Activated CD4-positive, alpha-beta memory T cell treated with anti-CD3 and anti-CD28 coated beads for 36 hours (primary cell): ENCODE measurements at regions not wholly inside any gene's neighbourhood (a gene's known extent, or its start where the extent isn't known, plus 50 kb on each side); places are given as distances from the start of the nearest gene placed in this dataset.
"Not testable (repeated sequence)": the region's sequence is repeated elsewhere in the genome, so short reads cannot be mapped to it uniquely, and the experiment has no call there.

Experiments used
- CTCF ChIA-PET: fragments of 350-600 bp; sonication (Branson Sonifier 250); formaldehyde crosslinking; loops from one replicate; lab custom pipeline; 2021; ENCODE audit warnings: antibody characterized with exemption, inconsistent platforms; lab: Charles Lee
- POLR2A ChIA-PET: fragments of 350-600 bp; sonication (Branson Sonifier 250); formaldehyde crosslinking; loops from one replicate; lab custom pipeline; 2021; ENCODE audit warnings: antibody characterized with exemption; lab: Charles Lee
- DNase-seq: peaks from one replicate; pipeline ENCODE4 v3.0.0-alpha.2; 2020
- H3K27ac Mint-ChIP-seq: one replicate; pipeline ENCODE4 v1.8.0; 2021; ENCODE audit warnings: mixed read lengths
- H3K27me3 Mint-ChIP-seq: one replicate; pipeline ENCODE4 v1.8.0; 2021; ENCODE audit warnings: mixed read lengths
- H3K36me3 Mint-ChIP-seq: one replicate; pipeline ENCODE4 v1.8.0; 2021; ENCODE audit warnings: mixed read lengths
- H3K4me1 Mint-ChIP-seq: one replicate; pipeline ENCODE4 v1.8.0; 2021; ENCODE audit warnings: low read depth, mixed read lengths
- H3K4me3 Mint-ChIP-seq: one replicate; pipeline ENCODE4 v1.8.0; 2021; ENCODE audit warnings: mild to moderate bottlenecking, mixed read lengths
- H3K9me3 Mint-ChIP-seq: one replicate; pipeline ENCODE4 v1.8.0; 2021; ENCODE audit warnings: mixed read lengths
- intact Hi-C: fragments of 100-400 bp; cut with micrococcal nuclease; formaldehyde crosslinking; loops from one replicate; pipeline ENCODE4 v1.15.1; 2023

DNA sequence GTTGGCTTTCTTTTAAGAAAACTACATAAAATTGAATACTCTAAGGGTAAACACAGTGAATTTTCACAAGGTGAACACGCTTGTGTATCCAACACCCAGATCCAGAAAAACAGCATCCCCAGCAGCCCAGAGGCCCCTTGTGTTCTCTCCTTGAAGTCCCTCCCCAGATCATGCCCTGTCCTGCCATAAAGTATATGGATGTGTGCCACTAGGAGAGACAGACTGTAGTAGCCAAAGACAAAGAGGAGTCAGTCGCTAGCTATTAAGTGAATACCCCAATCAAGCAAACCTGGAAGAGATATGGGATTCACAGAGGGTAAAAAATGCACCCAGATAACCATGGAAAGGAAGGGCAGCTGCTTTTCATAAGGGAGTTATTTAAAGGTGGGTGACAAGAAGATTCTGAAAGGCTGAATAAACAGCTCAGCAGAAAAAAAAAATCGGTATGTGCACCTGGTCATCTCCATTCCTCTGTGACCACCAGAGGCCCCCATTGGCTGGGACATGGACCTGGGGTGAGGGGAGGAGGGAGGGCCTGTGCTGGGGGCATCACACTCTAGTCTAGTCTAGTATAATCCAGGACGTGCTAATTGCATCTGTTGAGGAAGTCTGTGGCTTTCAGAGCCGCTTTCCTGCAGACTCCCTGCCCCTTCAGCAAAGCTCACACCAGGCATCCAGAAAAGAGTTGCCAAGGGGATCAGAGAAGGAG lies 167.3 kb upstream of the NDN start:
- ChIA-PET POLR2A (no interaction called here), CTCF (no interaction called here)
- H3K4me3 Mint-ChIP-seq, result no peak overlapping the region
- H3K27me3 Mint-ChIP-seq, result peaks cover 2% of the 10 kb centered on the region
- no peak overlapping the region for H3K27ac Mint-ChIP-seq
- no peaks in the 10 kb centered on the region for H3K4me1 Mint-ChIP-seq
- no peaks in the 10 kb centered on the region for H3K36me3 Mint-ChIP-seq
- no peak for DNase-seq
- H3K9me3 Mint-ChIP-seq, result peaks cover 6% of the 10 kb centered on the region
- intact Hi-C loops, result no loop called here

DNA sequence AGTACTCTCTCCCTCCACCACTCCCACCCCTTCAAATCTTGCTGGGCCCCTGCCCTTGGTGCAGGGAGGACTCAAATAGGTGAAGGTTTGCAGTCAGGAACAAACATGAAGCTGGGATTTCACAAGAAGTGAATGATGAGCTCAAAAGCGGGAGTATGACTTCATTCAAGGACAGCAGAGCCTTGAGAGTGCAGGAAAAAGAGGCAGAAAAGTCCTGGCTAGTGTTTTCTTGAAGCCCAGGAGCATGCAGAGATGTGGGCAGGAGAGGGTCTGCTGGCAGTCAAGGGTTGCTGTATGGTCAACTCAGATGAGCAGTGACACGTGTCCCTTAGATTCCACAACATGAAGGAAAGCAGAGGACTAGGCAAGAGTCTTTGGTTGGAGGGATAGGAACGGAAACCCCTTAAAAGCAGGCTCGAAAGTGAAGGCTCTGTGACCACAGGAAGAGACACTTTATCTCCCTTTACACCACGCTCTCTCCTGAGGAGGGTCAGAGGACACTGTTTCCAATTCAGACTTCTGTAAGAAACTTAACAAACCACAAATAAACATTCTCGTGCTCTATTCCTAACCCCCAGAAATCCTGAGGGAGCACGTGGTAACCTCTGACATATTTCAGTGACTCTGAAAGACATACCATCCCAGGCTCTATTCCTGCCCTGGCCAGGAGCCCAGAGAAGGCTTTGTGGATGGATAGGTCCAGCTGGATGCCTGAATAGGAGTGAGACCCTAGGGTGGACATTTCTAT lies 168.0 kb upstream of the NDN start:
- H3K27ac Mint-ChIP-seq, result no peak overlapping the region
- CTCF ChIA-PET, result no interaction called here

DNA sequence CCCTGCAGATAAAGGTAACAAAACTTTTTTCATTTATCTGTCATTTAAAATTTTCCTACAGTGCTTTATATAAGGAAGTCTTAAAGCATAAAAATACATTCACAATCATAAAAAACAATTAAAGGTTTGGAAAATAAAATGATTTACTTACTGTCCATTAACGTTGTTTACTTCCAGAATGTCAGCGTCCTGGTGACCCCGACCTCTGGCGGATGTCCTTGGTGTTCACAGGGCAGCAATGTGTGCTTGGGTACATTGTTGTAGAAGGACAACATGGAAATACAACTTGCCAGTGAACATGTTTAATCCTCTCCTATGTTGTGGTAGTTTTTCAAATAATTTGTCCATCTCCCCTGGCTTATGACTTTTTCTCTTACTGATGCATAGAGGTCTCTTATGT lies 168.8 kb upstream of the NDN start:
- Mint-ChIP-seq H3K4me3 (no peak overlapping the region), H3K9me3 (peaks cover 6% of the 10 kb centered on the region), H3K4me1 (no peaks in the 10 kb centered on the region)

More for the DNA sequence above, 168.0 kb upstream of the NDN start:
- DNase-seq, result no peak
- peaks cover 6% of the 10 kb centered on the region for H3K9me3 Mint-ChIP-seq
- H3K4me1 Mint-ChIP-seq, result no peaks in the 10 kb centered on the region
- no peak overlapping the region for H3K4me3 Mint-ChIP-seq
- peaks cover 2% of the 10 kb centered on the region for H3K27me3 Mint-ChIP-seq
- POLR2A ChIA-PET, result no interaction called here
- intact Hi-C loops, result no loop called here
- H3K36me3 Mint-ChIP-seq, result no peaks in the 10 kb centered on the region

DNA sequence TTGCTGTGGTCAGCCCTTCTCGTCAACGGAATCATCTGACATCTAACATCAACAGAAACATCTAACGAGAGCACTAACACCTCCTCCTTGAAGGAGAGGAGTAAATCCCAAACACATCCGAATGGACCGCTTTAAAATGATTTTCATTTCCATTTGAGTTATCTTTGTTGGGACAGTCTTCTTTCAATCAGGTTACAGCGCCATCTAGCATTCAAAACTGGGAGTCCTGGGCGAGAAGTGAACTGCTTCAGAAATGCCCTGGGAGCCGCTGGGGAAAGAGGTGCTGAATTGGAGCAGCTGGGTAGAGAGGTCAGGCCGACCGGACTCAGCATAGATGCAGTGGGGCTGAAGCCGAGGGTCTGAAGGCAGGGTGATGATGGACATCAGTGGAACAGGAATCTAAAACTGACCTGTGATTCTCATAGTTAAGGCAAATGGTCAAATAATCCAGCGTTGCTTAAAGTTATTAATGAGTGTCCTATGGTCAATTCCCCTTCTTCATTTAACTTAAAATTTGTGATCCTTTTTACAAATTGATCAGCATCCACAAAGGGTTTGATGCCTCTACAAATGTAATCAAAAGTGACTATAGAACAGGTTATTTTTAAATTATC lies 170.0 kb upstream of the NDN start:
- H3K4me3 Mint-ChIP-seq, result no peak overlapping the region
- peak; percentile 12 for DNase-seq
- no peak overlapping the region for H3K27ac Mint-ChIP-seq
- H3K9me3 Mint-ChIP-seq, result peaks cover 6% of the 10 kb centered on the region
- H3K36me3 Mint-ChIP-seq, result no peaks in the 10 kb centered on the region
- ChIA-PET POLR2A (no interaction called here), CTCF (no interaction called here)
- H3K4me1 Mint-ChIP-seq, result no peaks in the 10 kb centered on the region
- intact Hi-C loops, result no loop called here
- H3K27me3 Mint-ChIP-seq, result peaks cover 2% of the 10 kb centered on the region

More for the DNA sequence above, 168.8 kb upstream of the NDN start:
- H3K36me3 Mint-ChIP-seq, result no peaks in the 10 kb centered on the region
- intact Hi-C loops, result no loop called here
- DNase-seq, result no peak
- H3K27ac Mint-ChIP-seq, result no peak overlapping the region
- POLR2A ChIA-PET, result no interaction called here
- peaks cover 2% of the 10 kb centered on the region for H3K27me3 Mint-ChIP-seq
- CTCF ChIA-PET, result no interaction called here

DNA sequence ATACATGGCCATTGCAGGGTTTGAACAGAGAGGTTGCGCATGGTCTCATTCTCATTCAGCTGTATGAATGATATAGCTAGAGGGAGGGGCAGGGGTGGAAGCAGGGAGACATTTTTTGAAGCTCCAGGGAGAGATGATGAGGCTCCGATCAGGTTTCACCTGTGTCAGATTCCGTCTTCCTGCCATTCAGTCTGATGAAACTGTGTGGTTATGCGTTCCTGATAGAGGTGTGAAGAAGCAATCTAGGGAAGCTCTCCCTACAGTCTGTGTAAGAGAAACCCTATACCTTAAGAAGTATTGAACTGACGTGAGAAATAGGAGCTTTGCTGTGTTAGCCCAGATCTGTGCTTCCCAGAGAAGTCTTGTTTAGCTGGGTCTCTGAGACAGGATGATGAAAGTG lies 171.9 kb upstream of the NDN start:
- Mint-ChIP-seq H3K4me1 (no peaks in the 10 kb centered on the region), H3K4me3 (no peak overlapping the region), H3K36me3 (no peaks in the 10 kb centered on the region), H3K27ac (no peak overlapping the region), H3K27me3 (peaks cover 2% of the 10 kb centered on the region), H3K9me3 (peaks cover 6% of the 10 kb centered on the region)
- ChIA-PET POLR2A (no interaction called here), CTCF (no interaction called here)
- intact Hi-C loops, result no loop called here
- DNase-seq, result no peak

DNA sequence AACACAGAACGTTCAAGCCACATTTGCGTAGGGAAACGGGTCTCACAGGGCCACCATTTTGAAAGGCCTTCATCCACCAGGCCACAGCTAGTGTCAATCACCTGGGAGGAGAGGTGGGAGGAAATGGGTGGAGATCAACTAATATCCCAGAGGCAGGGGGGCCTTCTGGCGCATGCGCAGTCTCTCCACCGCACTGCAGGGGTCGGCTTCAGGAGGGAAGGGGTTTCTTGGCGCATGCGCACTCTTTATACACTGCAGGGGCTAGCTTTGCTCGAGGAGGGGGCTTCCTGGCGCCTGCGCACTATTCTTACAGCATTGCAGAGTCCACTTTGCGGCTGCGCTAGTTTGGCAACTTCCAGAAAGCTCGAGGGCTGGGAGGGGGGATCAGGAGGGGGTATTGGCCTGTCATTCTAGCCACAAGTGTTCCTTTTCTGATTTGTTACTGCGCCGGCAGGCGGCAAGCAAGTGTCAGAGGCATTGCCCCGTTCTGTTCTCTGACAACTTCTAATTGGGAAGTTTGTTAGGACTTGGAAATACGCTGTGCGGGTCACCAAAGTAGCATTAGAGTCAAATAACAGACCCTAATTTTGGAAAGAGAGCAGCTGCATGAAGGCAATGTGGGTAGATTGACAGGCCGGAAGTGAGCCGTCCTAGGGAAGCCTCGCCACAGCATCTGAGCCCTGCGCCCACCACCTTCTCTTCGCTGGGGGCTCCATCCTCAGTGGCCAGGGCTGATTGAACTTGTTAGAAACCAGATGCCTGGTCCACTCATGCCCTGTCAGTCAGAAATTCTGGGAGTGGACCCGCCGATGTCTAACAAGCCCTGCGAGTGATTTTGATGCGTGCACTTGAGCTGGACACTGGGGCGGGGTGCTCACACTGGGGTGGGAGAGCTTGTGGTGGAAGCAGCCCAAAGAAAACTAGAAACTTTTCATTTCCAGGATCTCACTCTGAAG lies 173.5 kb upstream of the NDN start:
- CTCF ChIA-PET, result no interaction called here
- no peak overlapping the region for H3K4me3 Mint-ChIP-seq
- no peak overlapping the region for H3K27ac Mint-ChIP-seq
- POLR2A ChIA-PET, result no interaction called here
- H3K4me1 Mint-ChIP-seq, result no peaks in the 10 kb centered on the region
- intact Hi-C loops, result no loop called here
- peaks cover 2% of the 10 kb centered on the region for H3K27me3 Mint-ChIP-seq
- no peaks in the 10 kb centered on the region for H3K36me3 Mint-ChIP-seq
- peaks cover 6% of the 10 kb centered on the region for H3K9me3 Mint-ChIP-seq
- no peak for DNase-seq

DNA sequence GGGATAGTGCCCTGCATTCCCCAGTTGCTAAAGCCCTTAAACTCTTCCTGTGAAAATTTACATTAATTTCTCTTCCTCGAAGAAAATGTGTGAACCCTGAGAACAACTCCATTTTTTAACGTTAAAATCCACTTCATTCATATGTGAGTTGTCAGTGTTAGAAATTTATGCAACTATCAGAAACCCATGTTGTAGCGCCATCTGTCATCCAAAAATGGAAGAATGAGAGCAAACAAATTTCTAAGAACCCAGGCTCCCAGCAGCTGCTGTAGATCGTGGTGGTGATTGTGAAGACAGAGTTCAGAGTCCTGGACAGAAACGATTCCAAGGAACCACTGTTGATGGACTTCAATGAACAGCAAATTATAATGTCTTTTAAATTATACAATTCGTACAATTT lies 179.7 kb upstream of the NDN start:
- ChIA-PET POLR2A (no interaction called here), CTCF (no interaction called here)
- DNase-seq, result no peak
- Mint-ChIP-seq H3K9me3 (peaks cover 2% of the 10 kb centered on the region), H3K27me3 (peaks cover 2% of the 10 kb centered on the region), H3K36me3 (no peaks in the 10 kb centered on the region), H3K4me3 (no peak overlapping the region), H3K4me1 (no peaks in the 10 kb centered on the region), H3K27ac (no peak overlapping the region)
- intact Hi-C loops, result no loop called here

DNA sequence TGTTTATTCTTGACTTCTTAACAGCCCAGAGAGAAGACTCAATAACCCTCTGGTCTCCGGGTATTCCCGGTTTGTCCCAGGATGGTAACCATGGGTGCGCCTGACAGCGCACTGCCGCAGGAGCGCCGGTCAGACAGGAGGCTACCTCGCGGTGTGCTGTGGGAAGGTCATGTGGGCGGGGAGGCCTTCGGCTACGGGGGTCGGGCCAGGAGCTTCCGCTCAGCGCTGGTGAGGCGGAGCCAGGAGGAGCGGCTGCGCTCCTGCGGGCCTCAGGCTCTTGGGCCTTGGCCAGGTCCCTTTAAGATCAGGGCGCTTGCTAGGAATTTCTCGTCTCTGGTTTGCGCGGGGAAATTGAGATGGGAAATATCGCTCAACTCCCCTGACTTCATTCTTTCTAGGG lies 182.3 kb upstream of the NDN start:
- CTCF ChIA-PET, result no interaction called here
- peaks cover 2% of the 10 kb centered on the region for H3K9me3 Mint-ChIP-seq
- DNase-seq, result no peak
- H3K4me3 Mint-ChIP-seq, result no peak overlapping the region
- POLR2A ChIA-PET, result no interaction called here
- H3K4me1 Mint-ChIP-seq, result no peaks in the 10 kb centered on the region
- no peaks in the 10 kb centered on the region for H3K36me3 Mint-ChIP-seq
- H3K27ac Mint-ChIP-seq, result no peak overlapping the region
- peaks cover 2% of the 10 kb centered on the region for H3K27me3 Mint-ChIP-seq
- intact Hi-C loops, result no loop called here

DNA sequence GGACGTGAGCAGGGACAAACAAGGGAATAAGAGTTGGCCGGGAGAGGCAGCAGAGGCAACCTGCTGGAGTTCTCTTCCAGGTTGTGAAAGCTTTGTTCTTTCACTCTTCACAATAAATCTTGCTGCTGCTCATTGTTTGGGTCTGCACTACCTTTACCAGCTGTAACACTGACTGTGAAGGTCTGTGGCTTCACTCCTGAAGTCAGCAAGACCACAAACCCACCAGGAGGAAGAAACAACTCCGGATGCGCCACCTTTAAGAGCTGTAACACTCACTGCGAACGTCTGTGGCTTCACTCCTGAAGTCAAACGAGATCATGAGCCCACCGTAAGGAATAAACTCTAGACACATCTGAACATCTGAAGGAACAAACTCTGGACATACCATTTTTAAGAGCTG lies 186.5 kb upstream of the NDN start:
- POLR2A ChIA-PET, DNase-seq, intact Hi-C loops, H3K27ac Mint-ChIP-seq, H3K9me3 Mint-ChIP-seq, H3K27me3 Mint-ChIP-seq, H3K36me3 Mint-ChIP-seq, H3K4me3 Mint-ChIP-seq, H3K4me1 Mint-ChIP-seq: not testable (repeated sequence)
- CTCF ChIA-PET, result interaction anchor here (1.1 kb wide), 1 partner anchor 58 kb away, joined by 4 read pairs; no protein-coding TSS in a partner anchor

DNA sequence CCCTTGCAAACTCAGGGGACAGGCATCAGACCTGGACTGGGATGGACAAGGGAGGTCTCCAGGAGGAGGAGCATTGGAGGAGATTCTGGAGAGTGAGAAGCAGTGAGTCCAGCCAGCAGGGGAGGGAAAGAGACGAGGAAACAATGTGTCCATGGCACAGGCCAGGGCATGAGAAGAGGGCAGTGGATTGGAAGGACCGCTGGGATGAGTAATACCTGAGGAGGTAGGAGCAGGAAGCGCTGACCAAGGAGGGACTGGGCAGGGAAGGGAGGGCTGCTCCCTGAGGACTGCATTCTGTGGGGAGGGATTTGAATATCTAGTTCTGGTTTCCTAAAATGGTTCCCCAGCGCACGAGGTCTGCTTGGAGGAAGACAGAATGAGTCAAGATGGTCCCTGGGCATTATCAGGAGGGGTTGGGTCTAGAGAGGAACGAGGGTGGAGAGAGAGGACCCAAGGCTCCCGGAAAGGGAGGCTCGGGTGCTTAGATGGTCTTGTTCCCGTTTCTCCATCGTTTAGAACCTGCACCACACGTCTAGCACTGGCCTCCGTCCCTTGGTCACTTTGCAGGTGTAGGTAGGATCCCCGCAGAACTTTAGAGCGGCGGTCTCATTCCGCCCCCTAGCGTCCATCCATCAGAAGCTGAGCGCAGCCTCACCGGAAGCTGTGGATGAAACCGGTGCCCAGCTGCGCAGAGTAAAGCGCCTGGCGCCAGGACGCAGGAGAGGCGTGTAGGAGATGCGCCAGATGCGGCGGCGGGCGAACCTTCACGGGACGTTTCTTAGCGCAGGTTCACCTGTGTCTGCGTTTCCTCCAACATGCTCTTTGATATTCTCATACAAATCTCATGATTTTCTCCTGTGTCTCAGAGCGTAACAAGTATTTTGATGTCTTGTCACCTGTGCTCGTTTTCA lies 190.7 kb upstream of the NDN start:
- no peaks in the 10 kb centered on the region for H3K4me1 Mint-ChIP-seq
- no peaks in the 10 kb centered on the region for H3K9me3 Mint-ChIP-seq
- DNase-seq, result peak; percentile 55

DNA sequence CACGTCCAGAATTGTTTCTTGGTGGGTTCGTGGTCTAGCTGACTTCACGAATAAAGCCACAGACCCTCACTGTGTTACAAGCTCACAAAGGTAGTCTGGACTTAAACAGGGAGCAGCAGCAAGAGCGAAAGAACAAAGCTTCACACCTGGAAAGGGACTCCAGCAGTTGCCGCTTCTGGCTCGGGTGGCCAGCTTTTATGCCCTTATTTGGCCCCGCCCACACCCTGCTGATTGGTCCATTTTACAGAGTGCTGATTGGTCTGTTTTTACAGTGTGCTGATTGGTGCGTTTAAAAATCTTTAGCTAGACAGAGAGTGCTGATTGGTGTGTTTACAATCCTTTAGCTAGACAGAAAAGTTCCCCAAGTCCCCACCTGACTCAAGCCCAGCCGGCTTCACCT lies 194.2 kb upstream of the NDN start:
- Mint-ChIP-seq H3K4me1 (no peaks in the 10 kb centered on the region), H3K9me3 (peaks cover 9% of the 10 kb centered on the region), H3K36me3 (no peaks in the 10 kb centered on the region), H3K27ac (no peak overlapping the region), H3K4me3 (no peak overlapping the region), H3K27me3 (no peaks in the 10 kb centered on the region)
- CTCF ChIA-PET, result interaction anchor here (1.3 kb wide), 1 partner anchor 9 kb away, joined by 3 read pairs; no protein-coding TSS in a partner anchor
- POLR2A ChIA-PET, result no interaction called here
- DNase-seq, result no peak
- intact Hi-C loops, result no loop called here

More for the DNA sequence above, 190.7 kb upstream of the NDN start:
- intact Hi-C loops, result loop anchor here (2.0 kb wide), 1 partner anchor 229 kb away; no protein-coding TSS in a partner anchor
- H3K27ac Mint-ChIP-seq, result no peak overlapping the region
- no peak overlapping the region for H3K4me3 Mint-ChIP-seq
- H3K27me3 Mint-ChIP-seq, result no peaks in the 10 kb centered on the region
- ChIA-PET POLR2A (no interaction called here), CTCF (interaction anchor here (0.7 to 1.0 kb wide), 2 partner anchors 12 to 236 kb away, joined by 3 to 4 read pairs; no protein-coding TSS in a partner anchor)
- H3K36me3 Mint-ChIP-seq, result no peaks in the 10 kb centered on the region
